ENCODE measurements at regions not wholly inside any gene's neighbourhood (a gene's known extent, or its start where the extent isn't known, plus 50 kb on each side); places are given as distances from the start of the nearest gene placed in this dataset.

- no peak for TF ChIP-seq CTCF (IDR thresholded peaks at IDR 0.05)
- TF ChIP-seq POLR2A (IDR thresholded peaks at IDR 0.05): no peak
Observed at GRCh38 chr9:135017899-135018298, 69.6 kb upstream of the OLFM1 start.

All from testis (tissue), 2 donors.